GM21737 (cell line): ENCODE measurements at regions not wholly inside any gene's neighbourhood (a gene's known extent, or its start where the extent isn't known, plus 50 kb on each side); places are given as distances from the start of the nearest gene placed in this dataset.
"Not testable (repeated sequence)": the region's sequence is repeated elsewhere in the genome, so short reads cannot be mapped to it uniquely, and the experiment has no call there.

Experiments used
- ATAC-seq: cut with Tn5 transposase; IDR thresholded peaks from one replicate; pipeline ENCODE4 v1.9.1; 2021; ENCODE audit warnings: mild to moderate bottlenecking, moderate library complexity; ENCODE audit not compliant: unreplicated experiment

DNA sequence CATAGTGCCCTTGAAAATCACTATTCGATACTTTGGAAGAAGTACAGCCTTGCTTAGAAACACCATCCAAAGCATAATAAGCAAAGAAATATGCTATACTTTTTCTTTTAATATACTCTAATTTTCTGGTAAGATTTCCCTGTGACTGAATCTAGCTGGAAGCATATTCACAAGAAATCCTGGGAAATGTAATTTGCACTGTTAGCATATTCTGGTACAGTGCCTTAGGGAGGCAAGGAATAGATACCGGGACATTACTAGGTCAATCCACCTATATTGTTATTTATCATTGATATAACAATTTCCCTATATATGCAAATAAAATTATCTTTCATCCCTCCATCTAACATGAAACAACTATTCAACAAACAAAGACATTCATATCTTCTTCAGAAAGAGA lies 1131.3 kb upstream of the PRR20A start:
- ATAC-seq, result no peak

DNA sequence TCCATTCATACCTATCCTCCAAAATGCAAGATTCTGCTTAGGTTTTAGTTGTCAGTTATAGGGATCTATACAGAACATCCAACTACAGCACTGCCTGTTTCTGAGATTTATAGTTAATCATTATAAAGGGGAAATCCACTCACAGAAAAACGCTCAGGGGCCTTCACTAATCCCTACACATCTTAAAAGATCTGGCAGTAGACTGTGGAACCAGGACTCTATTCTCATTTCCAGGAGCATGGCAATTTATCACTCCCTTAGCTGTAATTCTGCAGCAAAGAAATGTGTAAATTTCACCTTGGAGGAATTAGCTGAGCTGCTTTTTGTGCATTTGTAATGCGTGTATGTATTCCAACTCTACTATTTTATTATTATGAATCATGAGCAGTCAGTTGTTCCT lies 1128.1 kb upstream of the PRR20A start:
- ATAC-seq, result no peak

DNA sequence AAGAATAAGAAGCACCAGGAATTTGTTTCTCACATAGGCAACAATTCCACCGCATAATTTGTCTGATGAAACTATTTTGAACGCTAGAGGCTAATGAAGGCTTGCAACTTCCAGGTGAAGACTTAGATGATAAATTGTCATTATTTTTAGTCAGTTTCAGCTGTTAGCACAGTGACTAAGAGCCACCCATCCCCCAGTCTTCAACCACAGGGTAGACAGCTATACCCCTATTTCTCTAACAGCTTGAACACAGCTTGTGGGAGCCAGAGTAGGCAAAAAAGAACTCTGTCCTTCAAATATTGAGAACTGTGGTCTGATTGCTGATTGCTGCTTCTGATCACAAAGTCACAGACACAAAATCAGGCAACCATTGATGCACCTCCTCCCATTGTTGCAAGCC lies 1124.8 kb upstream of the PRR20A start:
- ATAC-seq, result no peak

DNA sequence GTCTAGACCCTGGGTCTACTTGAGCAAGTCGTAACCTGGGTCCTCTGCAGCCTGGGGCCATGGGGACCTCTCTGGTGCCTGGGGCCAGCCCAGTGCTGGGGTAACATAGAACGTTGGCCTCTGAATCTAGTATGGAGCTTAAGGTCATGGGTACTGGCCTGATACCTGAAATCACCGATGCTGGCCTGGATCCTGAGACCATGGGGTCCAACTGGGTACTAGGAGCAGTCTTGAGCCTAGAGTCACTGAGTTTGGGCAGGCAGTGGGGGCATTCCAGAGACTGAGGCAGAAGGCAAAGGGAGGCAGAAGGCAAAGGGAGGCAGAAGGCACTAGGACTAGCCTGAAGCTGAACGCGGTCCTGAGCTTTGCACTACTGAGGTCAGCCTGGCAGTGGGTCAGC lies 1121.1 kb upstream of the PRR20A start:
- no peak for ATAC-seq

DNA sequence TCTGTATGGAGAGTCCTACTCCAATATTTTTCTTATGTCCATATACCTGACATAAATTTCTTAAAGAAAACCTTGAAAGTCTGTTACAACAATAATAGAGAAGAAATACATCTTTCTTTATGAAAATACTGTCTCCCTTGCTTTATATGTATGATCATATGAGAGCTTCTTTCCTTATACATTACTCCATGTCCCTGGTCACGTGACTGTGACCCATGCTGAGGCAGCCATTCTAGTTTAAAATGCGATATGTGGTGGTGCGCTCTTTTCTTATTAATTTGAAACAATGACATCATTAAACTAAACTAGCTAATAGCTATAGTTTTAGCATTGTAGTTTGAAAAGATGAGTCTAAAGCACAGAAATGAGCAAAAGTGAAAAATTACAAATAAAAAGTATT lies 1120.3 kb upstream of the PRR20A start:
- ATAC-seq, result no peak

DNA sequence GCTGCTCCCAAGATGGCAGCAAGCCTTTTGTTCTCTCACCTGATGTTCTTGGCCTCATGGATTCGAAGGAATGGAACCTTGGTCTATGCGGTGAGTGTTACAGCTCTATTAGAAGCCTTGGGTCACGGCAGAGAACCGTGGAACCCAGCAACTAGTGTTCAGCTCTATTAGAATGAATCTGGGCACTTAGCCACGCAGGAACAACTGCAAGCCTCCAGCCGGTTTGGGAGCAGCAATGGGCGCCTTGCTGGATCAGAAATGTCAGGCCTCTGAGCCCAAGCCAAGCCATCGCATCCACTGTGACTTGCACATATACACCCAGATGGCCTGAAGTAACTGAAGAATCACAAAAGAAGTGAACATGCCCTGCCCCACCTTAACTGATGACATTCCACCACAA lies 1100.7 kb upstream of the PRR20A start:
- no peak for ATAC-seq

DNA sequence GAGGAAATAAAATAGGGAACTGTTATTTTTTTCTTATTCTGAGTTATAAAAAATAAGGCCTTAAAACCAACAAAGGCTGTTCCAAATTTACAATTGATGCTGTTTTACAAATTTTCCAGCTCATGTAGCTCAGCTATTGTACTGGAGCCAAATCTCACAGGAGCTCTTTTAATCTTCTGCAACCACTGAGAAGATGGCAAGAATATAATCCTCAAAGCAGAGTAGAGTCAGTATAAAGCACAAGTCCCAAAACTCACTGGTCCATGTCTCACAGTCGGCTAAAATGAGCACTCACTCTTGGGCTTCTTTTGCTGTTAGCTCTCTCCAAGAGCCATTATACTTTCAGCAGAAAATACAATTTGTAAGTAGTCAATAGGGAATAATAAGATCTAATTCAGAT lies 1074.4 kb upstream of the PRR20A start:
- ATAC-seq, result no peak

DNA sequence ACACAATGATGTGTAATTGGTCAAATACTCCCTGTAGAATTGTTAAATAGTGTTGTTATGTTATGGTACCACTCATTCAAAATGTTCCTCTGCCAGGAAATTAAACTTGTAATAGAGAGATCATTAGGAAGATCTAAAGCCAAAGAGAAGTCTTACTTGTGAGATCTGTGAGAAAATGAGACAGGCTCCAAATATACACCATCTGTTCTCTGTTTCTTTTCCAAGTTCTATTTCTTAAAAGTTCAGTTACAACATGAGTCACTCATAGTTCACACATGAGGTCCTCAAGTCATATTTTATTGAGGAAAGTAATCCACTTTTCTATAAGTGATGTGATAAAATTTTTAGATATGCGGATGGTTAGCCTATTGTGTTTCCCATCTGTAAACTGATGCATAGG lies 1038.1 kb upstream of the PRR20A start:
- no peak for ATAC-seq

DNA sequence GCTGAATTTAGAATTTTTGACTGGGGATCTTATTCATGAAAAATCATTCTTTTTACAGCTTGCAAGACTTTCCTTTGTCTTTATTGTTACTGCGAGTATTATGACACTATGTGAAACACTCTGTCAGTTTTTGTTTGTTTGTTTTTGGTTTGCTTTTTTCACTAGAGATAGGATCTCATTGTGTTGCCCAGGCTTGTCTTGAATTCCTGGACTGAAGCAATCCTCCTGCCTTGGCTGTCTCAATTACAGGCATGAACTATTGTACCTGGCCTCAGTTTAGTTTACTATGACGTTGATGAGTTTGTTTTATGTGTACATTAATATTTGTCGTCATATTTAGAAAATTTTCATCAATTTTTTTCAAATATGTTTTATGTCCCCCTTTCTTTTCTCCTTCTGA lies 1030.0 kb upstream of the PRR20A start:
- no peak for ATAC-seq

DNA sequence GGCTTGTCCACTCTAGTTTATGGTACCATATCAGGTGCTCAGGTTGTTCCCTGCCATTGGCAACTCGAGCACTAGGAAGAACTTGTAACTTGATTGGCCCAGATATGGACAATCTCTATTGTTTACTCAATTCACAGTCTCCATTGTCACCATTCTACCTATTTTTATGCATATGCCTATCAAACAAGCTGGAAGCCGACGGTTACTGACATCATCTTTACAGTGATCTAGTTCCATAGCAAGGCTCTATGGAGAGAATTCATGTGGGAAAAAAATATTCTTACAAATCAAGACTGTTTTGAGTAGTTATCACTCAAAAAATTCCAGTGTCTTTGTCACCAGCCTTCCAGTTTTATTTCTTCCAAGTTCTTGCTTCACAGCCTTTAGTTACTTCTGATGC lies 1006.2 kb upstream of the PRR20A start:
- no peak for ATAC-seq

DNA sequence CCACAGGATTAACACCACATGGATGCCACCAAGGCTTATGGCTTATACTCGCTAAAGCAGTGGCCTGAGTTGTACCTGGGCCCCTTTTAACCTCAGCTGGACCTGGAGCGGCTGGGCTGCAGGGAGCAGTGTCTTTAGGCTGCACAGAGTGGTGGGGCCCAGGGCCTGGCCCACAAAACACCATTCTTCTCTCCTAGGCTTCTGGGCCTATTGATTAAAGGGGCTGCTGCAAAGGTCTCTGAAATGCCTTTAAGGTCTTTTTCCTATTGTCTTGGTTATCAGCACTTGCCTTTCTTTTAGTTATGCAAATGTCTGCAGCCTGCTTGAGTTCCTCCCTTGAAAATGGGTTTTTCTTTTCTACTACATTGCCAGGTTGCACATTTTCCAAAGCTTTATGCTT lies 973.9 kb upstream of the PRR20A start:
- ATAC-seq, result no peak

DNA sequence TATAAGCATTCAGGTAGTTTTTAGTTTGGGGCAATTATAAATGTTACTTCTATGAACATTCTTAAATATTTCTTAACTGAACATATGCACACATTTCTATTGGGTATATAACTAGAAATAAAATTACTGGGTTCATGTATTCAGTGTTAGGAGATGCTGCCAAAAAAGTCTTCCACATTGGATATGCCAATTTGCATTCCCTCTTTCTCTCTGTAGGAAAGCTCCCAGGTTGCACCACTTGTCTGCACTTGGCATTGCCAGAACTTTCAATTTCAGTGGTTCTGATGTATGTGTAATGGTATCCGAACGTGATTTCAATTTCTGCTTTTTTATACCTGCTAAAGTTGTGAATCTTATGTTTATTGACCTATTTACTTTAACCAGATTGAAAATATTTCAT lies 972.1 kb upstream of the PRR20A start:
- no peak for ATAC-seq

DNA sequence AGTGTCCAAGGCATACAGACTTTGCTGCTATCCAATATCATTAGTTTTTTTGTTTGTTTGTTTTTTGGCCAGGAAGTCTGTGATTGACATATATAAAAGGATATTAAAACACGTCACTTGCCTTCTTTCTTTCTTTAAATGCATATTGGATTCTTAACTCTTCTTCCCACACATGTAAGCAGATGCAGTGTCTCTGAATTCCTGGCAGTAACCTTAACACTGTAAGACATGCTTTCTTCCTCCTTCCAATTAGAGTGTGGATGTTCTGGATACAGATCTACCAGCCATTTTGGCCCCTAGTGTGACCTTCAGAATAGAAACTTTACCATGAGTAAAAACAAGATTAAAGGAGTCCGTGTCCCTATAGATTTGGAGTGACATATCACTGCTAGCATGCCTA lies 967.4 kb upstream of the PRR20A start:
- no peak for ATAC-seq

DNA sequence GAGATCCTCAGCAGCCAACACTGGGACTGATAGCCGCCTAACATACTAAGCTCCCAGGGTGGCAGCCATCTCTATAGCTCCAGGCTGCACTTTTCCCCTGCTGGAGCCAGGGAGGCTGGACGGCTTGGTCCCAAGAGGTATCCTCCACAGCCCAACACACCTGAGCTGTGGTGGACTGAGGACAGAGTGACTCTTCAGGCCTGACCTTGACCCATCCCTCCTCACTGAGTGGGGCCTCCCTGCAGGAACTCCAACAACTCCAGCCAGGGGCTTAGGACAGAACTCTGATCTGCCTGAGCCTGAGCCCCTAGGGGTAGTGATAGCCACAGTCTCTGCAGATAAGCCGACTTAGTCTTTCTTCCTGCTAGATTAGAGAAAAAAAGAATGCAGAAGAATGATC lies 958.1 kb upstream of the PRR20A start:
- no peak for ATAC-seq

DNA sequence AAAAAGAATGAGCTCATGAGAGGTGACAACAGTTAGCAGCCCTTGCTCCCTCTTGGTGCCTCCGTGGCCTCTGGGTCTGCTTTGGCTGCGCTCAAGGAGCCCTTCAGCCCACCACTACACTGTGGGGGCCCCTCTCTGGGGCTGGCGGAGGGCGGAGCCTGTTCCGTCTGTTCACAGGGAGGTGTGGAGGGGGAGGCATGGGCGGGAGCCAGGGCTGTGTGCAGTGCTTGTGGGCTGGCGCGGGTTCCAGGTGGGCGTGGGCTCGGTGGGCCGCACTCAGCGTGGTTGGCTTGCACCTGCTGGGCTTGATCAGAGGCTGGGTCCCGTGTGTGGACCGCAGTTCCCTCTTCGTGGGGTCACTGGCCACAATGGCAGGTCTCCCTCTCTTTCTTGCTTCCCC lies 953.4 kb upstream of the PRR20A start:
- ATAC-seq, result no peak

DNA sequence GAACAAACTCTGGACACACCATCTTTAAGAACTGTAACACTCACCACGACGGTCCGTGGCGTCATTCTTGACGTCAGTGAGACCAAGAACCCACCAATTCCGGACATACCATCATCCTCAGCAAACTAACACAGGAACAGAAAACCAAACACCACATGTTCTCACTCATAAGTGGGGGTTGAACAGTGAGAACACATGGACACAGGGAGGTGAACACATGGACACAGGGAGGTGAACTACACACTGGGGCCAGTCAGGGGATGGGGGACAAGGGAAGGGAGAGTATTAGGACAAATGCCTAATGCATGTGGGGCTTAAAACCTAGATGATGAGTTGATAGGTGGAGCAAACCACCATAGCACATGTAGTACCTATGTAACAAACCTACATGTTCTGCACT lies 952.1 kb upstream of the PRR20A start:
- not testable (repeated sequence) for ATAC-seq

DNA sequence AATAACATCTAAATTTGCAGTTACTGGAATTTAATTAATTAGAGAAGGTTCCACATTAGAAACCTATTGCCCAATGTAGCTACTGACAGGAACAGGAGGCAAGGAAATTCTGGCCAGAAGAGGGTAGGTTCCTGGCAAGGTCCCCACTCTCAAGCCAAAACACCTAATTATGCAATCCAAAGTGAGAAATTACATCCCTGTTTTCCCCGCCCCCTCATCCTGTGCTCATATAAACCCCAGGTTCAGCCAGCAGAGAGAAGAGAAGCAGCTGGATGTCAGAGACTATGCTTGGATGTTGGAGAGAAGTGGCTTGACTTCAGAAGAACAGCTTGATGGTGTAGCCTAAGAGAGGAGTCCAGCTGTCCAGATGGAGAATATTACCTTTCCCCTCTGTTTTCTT lies 951.3 kb upstream of the PRR20A start:
- no peak for ATAC-seq

DNA sequence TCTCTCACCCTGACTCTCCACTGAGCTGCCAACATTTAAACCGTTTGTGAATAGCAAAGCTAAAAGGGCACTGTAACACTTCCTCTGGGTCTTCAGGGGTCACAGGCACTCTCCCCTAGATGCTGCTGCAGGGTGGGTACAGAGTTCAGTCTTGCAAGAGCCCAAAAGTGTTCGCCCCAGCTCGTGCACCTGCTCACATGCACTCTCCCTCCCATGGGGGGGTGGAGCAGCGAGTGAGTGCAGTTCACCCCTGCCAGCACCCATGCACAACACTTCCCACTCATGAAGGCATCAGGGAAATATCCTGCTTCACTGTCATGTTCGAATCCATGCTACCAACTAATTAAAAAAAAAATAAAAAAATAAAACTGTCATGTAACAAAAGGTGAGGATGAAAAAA lies 950.7 kb upstream of the PRR20A start:
- ATAC-seq, result no peak

DNA sequence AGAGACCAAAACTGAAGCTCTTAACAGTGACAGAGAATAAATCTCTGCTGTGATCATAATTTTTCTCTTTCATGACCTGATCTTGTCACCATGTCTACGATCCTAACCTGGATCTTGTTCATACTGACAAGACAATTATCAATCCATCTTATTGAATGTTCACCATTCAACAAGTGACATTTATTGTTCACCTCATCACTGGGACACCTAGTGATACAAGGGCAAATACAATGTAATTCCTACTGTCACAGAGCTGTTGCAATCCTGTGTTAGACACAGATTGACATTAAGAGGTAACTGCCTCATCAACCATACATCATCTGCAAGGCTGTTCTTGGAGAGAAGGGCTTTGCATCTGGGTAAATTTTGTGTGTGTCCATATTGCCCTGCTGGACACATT lies 942.4 kb upstream of the PRR20A start:
- ATAC-seq, result no peak

DNA sequence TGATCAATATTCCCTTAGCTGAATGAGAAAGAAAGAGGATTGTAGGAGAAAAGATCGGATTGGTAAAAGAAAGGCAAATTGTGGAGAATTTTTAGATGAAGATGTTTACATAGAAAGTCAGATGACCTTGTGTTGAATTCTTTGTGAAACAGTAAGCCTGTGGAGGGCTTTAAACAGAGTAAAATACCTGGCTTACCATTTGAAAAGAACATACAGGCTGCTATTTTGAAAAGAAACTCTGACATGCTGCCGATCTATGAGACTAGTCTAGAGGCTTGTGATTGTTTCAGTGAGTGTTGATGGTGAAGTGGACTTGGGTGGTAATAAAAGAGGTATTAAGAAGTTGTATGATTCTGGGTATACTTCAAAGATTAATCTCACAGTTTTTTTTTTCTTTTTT lies 938.9 kb upstream of the PRR20A start:
- no peak for ATAC-seq

DNA sequence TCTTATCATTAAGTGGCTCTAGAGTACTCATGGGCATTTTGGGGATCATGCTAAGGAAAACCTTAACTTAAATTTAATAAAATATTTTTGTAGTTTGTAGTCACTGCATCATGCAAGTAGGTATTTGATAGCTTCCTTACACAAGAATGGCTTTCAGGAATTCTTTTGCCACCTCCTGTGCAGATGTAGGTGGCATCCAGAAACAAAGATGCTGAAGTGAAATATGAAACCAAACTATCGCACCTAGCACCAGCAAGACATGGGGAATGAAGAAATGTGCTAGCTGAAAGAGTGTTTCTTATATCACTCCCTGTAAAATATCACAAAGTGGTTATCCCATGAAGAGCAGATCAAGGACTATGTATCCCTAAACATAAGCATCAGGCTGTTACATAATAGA lies 924.5 kb upstream of the PRR20A start:
- ATAC-seq, result no peak

DNA sequence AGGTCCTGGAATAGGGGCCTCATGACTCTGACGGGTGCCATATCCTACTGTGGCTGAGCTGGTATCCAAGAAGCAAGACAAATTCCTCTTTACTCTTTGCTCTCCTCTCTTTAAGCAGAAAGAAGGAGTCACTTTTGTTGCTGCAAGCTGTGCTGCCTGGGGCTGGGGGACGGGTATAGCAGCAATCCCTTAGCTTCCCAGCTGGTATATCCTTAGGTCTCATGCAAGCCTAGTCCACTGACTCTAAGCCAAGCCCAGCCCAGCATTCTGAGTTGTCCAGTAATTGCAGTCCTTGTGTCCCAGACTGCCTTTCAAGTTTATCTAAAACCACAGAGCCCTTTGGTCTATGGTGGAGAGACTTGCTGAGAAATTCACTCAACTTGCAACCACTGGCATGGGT lies 893.0 kb upstream of the PRR20A start:
- ATAC-seq, result no peak

DNA sequence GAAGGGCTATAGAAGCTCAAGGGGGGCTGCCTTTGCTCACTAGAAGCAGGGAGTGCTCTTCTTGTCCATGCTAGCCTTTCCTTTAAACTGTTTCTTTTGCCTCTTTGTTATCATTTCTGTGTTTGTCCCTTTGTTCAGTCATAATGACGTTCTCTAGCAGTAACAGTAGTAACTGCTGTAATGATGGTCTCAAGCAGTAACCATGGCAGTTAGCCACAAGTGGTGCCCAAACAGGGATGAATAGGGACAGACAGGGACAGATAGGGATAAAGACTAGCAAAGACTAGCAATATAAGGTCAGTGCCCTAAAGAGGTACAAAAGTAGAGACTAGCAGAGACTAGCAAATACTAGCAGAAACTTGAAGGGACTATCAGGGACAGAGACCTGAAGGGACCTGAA lies 869.0 kb upstream of the PRR20A start:
- ATAC-seq, result no peak

DNA sequence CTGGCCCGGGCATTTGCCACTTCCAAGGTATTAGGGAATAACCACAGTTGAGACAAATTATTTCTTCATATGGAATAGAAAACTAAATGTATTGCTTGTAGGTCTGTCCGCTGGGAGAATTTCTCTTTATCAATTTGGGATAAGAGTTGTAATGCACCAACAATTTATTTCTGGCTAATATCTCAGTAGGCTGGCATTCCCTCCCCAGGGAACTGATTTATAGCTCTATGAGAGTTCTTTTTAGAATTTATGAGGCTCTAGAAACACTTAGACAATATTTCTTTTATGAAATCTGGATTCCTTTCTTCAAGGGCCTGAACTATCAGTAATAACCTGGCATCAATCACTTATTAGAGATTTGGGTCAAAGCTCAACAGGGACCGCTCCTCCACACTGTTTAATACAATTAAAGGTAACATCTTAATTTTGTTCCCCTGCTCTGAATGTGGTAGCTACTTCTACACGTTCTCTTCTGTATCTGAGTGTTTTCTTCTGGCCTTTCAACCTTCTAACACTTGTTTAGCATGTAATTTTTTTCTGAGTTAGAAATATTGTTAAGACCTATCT lies 857.4 kb upstream of the PRR20A start:
- ATAC-seq, result no peak
